GM19438 (cell line): ENCODE measurements at regions not wholly inside any gene's neighbourhood (a gene's known extent, or its start where the extent isn't known, plus 50 kb on each side); places are given as distances from the start of the nearest gene placed in this dataset.

Experiments
- ATAC-seq: cut with Tn5 transposase; IDR thresholded peaks from one replicate; pipeline ENCODE4 v1.9.1; 2021; ENCODE audit warnings: low read depth; ENCODE audit not compliant: unreplicated experiment

GRCh38 chr1:168391851-168392681 lies 111.4 kb downstream of the TBX19 start:
- ATAC-seq, result no peak

GRCh38 chr1:168390271-168390670 lies 109.6 kb downstream of the TBX19 start:
- ATAC-seq, result no peak

- ATAC-seq, result no peak
Measured at GRCh38 chr1:168387781-168388760, 107.4 kb downstream of the TBX19 start.

- no peak for ATAC-seq
Measured at GRCh38 chr1:168386949-168387586, 106.4 kb downstream of the TBX19 start.

DNA sequence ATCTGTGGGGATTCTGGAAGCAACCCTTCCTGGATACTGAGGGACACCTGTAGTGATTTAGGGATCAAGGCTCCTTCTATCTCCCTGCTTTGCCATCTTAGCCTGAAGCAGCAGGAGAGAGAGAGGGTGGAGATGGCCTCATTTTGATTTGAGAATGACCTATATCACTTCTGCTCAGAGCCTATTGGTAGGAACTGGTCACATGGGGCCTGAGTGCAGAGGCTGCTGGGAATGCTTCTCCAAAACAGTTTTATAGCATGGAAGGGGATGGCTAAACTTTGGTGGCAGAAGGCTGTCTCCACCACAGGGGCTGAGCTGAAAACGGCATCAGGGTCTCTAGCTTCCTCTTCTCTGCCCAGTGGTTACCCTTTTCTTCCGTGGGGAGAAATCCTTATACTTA lies 105.8 kb downstream of the TBX19 start:
- no peak for ATAC-seq

DNA sequence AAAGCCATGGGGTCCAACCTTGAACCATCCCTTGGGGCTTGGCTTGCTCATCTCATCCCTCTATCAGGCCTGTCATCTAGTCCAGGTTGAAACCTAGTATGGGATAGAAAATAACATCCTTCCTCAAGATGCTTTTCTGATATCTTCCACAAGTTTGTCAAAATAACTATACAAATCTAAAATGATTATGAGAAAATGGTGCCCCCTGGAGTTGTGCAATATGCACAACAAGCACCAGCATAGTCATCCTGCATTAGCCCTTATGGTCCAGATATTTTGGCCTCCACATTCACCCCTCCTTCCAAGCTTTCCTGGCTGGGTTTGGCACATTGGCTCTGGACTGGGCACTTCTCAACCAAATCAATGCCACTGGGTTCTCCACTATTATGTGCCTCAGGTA lies 101.2 kb downstream of the TBX19 start:
- ATAC-seq, result no peak

- no peak for ATAC-seq
Measured at GRCh38 chr1:168380945-168381344, 100.3 kb downstream of the TBX19 start.

GRCh38 chr1:168379104-168379860 lies 98.6 kb downstream of the TBX19 start:
- no peak for ATAC-seq

GRCh38 chr1:168375566-168376300 lies 95.1 kb downstream of the TBX19 start:
- ATAC-seq, result no peak

GRCh38 chr1:168374566-168374965 lies 93.9 kb downstream of the TBX19 start:
- ATAC-seq, result no peak

DNA sequence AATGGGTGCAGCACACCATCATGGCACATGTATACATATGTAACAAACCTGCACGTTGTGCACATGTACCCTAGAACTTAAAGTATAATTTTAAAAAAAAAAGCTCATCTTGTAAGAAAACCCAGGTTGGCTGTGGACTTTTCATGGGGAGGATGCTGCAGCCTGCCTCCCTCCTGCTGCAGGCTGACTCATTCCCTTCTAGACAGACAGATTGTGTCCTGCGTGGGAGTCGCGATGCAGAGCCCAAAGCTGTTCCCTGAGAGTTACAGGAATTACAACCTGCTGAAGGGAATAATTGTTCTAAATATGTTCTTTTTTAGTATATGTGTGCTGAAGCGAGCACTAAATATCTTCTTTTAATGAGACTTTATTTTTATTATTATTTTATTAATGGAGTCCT lies 93.2 kb downstream of the TBX19 start:
- no peak for ATAC-seq

GRCh38 chr1:168372861-168373371 lies 92.2 kb downstream of the TBX19 start:
- ATAC-seq, result no peak

GRCh38 chr1:168372307-168372706 lies 91.6 kb downstream of the TBX19 start:
- no peak for ATAC-seq

DNA sequence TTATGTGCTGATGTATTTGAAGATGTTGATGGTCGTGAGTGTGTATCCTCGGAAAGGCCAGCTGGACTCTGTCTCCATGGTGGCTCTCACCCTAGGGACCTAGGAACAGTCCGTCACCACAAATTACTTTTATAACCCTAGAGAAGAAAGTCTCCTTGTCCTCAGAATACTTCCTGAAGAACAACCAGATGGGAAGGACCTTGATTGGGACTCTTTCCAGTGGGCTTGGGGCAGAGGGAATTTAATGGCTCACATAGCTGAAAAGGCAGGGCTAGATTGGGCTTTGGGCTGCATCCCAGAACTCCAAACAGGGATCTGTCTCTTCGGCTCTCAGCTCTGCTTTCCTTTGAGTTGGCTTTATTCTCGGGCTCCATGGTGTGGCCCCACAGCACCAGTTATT lies 90.8 kb downstream of the TBX19 start:
- no peak for ATAC-seq

- no peak for ATAC-seq
Measured at GRCh38 chr1:168370586-168370985, 89.9 kb downstream of the TBX19 start.

GRCh38 chr1:168369655-168370054 lies 89.0 kb downstream of the TBX19 start:
- ATAC-seq, result no peak

DNA sequence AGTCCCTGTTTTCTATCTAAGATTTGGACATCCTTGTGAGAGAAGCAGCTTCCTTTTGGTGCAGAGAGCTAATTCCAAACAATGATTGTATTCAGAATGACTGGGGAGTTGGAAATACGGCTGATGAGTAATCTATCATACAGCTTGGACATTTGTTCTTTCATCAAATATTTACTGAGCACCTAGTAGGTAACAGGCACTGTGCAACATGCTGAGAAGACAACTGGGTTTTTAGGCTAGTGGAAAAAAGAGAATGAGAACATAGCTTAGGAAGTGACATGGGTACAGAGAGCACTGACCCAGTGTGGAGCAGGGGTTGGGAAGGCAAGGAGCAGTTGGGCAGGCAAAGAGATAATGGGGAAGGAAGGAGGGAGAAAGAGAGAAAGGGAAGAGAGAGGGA lies 87.5 kb downstream of the TBX19 start:
- ATAC-seq, result no peak

- ATAC-seq, result no peak
Measured at GRCh38 chr1:168365719-168366479, 85.2 kb downstream of the TBX19 start.
